Upper lobe of left lung (tissue), 4 donors: ENCODE measurements at regions not wholly inside any gene's neighbourhood (a gene's known extent, or its start where the extent isn't known, plus 50 kb on each side); places are given as distances from the start of the nearest gene placed in this dataset.

Source experiments
- EP300 ChIP-seq, 4 donors: sonication (generic); formaldehyde crosslinking; IDR thresholded peaks; one replicate each; pipeline ENCODE4 v1.5.1; 2017; ENCODE audit warnings: antibody characterized with exemption in 4 of 4, control low read depth in 2 of 4
- POLR2AphosphoS5 ChIP-seq, 2 donors: sonication (generic); formaldehyde crosslinking; IDR thresholded peaks; one replicate each; pipeline ENCODE4 v1.5.1; 2017; ENCODE audit warnings: antibody characterized with exemption in 2 of 2
- TF ChIP-seq, protein P1 (sequence below), 6 experiments: fragments of 450-650 bp in 4 of 6; fragments of 200-600 bp in 2 of 6; sonication (generic) in 2 of 6; IDR thresholded peaks; one replicate each; pipeline ENCODE4 v1.5.1; 2016 to 2019; ENCODE audit warnings: antibody characterized with exemption in 6 of 6

DNA sequence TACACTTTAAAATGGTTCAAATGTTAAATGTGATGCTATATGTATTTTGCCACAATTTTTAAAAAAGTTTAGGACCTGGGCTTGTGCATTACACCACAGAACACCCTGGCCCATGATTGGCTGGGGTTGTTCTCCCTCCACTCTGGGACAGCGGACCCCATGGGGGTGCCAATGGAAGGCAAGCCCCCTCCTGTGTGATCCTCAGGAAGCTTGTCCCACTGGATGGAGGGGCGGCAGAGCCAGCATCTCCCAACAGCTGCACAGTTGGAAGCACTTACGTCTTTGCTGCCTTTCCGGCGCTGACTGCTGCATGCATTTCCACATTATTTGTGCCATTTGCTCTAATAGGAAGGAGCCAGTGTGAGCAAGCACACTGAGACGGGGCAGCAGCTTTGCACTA is 196.5 kb downstream of the SHANK2 start:
- TF ChIP-seq POLR2AphosphoS5 (IDR thresholded peaks at IDR 0.05), result no peak
- TF ChIP-seq, protein P1, sequence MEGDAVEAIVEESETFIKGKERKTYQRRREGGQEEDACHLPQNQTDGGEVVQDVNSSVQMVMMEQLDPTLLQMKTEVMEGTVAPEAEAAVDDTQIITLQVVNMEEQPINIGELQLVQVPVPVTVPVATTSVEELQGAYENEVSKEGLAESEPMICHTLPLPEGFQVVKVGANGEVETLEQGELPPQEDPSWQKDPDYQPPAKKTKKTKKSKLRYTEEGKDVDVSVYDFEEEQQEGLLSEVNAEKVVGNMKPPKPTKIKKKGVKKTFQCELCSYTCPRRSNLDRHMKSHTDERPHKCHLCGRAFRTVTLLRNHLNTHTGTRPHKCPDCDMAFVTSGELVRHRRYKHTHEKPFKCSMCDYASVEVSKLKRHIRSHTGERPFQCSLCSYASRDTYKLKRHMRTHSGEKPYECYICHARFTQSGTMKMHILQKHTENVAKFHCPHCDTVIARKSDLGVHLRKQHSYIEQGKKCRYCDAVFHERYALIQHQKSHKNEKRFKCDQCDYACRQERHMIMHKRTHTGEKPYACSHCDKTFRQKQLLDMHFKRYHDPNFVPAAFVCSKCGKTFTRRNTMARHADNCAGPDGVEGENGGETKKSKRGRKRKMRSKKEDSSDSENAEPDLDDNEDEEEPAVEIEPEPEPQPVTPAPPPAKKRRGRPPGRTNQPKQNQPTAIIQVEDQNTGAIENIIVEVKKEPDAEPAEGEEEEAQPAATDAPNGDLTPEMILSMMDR (IDR thresholded peaks at IDR 0.05), result no peak
- TF ChIP-seq EP300 (IDR thresholded peaks at IDR 0.05), result no peak
